ENCODE measurements at regions not wholly inside any gene's neighbourhood (a gene's known extent, or its start where the extent isn't known, plus 50 kb on each side); places are given as distances from the start of the nearest gene placed in this dataset.

DNA sequence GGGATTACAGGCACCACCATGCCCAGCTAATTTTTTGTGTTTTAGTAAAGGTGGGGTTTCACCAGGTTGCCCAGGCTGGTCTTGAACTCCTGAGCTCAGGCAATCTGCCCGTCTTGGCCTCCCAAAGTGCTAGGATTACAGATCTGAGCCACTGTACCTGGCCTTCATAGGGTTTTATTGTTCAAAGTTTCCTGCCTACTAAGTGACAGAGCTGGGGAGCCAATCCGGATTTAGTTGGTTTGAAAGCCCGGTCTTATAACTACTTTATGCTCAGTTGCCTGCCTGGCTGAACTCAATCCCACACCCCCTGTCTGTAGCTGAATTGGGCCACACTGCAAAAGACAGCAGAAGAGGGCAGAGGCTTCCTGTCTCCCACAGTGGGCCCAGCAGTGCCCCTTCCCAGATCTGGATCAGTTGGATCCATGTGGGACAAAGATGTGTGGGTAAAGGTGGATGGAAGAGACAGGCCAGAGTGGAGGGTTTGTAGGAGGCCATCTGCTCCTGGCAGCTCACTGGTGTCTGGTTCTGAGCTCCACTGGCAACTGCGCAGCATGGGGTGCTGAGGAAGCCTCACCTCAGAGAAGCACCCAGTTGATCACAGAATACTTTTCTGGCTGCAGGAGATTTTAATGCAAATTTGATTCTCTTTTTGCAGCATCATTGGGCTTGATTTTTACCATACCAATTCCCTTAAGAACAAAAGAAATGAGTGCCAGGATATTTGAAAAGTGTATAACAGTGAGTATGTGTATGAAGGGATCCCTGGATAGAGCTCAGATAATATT, 144.9 kb downstream of the DDX1 start:
- peaks cover 15% of the 10 kb centered on the region for H3K27me3 Mint-ChIP-seq
- no peaks in the 10 kb centered on the region for H3K36me3 Mint-ChIP-seq (ENCODE audit: low read depth)
- no peak overlapping the region for H3K27ac Mint-ChIP-seq
- no peak for DNase-seq
- H3K9me3 Mint-ChIP-seq, result peaks cover 6% of the 10 kb centered on the region
- intact Hi-C loops (cut with micrococcal nuclease), result no loop called here
- peaks cover 13% of the 10 kb centered on the region for H3K4me1 Mint-ChIP-seq
- ATAC-seq (ENCODE audit: low read depth), result no peak
- TF ChIP-seq, protein P1, sequence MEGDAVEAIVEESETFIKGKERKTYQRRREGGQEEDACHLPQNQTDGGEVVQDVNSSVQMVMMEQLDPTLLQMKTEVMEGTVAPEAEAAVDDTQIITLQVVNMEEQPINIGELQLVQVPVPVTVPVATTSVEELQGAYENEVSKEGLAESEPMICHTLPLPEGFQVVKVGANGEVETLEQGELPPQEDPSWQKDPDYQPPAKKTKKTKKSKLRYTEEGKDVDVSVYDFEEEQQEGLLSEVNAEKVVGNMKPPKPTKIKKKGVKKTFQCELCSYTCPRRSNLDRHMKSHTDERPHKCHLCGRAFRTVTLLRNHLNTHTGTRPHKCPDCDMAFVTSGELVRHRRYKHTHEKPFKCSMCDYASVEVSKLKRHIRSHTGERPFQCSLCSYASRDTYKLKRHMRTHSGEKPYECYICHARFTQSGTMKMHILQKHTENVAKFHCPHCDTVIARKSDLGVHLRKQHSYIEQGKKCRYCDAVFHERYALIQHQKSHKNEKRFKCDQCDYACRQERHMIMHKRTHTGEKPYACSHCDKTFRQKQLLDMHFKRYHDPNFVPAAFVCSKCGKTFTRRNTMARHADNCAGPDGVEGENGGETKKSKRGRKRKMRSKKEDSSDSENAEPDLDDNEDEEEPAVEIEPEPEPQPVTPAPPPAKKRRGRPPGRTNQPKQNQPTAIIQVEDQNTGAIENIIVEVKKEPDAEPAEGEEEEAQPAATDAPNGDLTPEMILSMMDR (IDR thresholded peaks at IDR 0.05), result no peak
- no peak overlapping the region for H3K4me3 Mint-ChIP-seq
- POLR2A ChIA-PET, result no interaction called here
- CTCF ChIA-PET, result no interaction called here

DNA sequence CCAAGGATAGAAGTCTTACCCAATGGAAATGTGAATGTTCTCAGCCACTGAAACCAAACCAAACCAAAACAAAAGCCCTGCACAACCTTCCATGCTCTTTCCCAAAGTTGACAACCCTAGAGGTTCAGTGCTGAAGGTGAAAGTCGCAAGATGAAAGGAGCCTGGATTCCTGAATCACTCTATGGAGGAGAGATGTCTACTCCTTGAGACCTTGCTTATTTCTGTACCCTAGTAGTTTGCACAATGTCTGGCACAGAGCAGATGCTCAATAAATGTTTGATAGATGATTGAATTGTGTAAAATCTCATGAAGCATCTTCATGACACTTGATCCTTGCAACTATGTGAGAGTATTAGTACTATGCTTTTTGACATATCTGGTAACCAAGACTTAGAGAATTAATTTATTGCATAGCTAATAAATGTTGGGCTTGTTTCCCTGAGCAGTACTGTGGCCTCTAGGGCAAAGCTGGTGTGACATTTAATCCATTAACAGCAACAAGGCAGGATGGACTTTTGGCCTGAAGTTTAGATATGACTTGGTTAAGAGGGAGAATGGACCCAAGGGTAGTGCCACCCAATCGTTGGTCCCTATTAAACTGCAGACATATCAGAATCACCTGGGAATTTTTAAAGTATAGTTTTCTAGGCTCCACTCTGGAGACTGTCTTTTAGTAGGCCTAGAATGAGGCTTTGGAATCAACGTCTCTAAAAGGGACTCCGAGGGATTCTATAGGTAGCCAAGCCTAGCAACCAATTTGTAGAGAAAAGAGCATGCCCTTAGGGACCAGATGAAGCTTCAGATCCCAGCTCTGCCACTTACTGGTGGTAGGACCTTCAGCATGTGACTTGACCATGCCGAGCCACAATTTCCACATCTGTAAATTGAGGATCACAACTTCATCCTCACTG, 145.9 kb downstream of the DDX1 start:
- intact Hi-C loops (cut with micrococcal nuclease), result no loop called here
- TF ChIP-seq, protein P1 (IDR thresholded peaks at IDR 0.05), result no peak
- DNase-seq, result no peak
- peaks cover 3% of the 10 kb centered on the region for H3K4me1 Mint-ChIP-seq
- H3K27me3 Mint-ChIP-seq, result peaks cover 17% of the 10 kb centered on the region
- H3K36me3 Mint-ChIP-seq (ENCODE audit: low read depth), result no peaks in the 10 kb centered on the region
- ChIA-PET POLR2A (no interaction called here), CTCF (no interaction called here)
- no peak for ATAC-seq (ENCODE audit: low read depth)
- H3K27ac Mint-ChIP-seq, result no peak overlapping the region
- no peak overlapping the region for H3K4me3 Mint-ChIP-seq
- peaks cover 7% of the 10 kb centered on the region for H3K9me3 Mint-ChIP-seq

DNA sequence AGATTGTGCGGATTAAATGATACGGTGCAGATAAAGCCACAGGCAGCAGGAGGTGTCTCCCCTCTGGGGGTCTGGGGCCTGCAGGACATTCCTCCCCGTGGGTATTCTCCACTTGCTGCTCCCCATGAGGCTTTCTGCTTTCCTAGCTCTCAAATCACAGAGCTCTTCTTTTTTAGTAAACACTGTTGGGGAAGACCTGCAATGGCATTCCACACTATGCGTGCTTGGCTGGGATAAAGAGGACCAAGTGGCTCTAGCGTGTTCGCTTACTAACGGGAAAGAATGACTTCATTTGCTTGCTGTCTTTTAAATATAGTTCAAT, 146.5 kb downstream of the DDX1 start:
- Mint-ChIP-seq H3K4me3 (no peak overlapping the region), H3K36me3 (ENCODE audit: low read depth) (no peaks in the 10 kb centered on the region), H3K27me3 (peaks cover 17% of the 10 kb centered on the region), H3K9me3 (peaks cover 7% of the 10 kb centered on the region), H3K4me1 (no peaks in the 10 kb centered on the region), H3K27ac (no peak overlapping the region)
- ChIA-PET POLR2A (no interaction called here), CTCF (no interaction called here)
- DNase-seq (no peak), ATAC-seq (ENCODE audit: low read depth) (no peak)
- TF ChIP-seq, protein P1 (IDR thresholded peaks at IDR 0.05), result no peak
- intact Hi-C loops (cut with micrococcal nuclease), result no loop called here

DNA sequence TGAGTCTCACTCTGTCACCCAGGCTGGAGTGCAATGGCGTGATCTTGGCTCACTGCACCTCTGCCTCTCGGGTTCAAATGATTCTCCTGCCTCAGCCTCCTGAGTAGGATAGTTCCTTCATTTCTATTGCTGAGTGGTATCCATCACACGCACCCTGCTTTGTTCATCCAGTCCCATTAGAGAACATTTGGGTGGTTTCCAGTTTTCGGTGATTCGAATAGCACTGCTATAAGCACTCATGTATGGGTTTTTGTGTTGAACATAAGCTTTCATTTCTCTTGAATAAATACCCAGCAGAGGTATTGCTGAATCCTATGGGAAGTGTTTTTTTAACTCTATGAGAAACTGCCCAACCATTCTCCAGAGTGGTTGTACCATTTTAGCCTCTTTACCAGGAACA, 147.3 kb downstream of the DDX1 start:
- POLR2A ChIA-PET, result no interaction called here
- no peak overlapping the region for H3K4me3 Mint-ChIP-seq
- intact Hi-C loops (cut with micrococcal nuclease), result no loop called here
- CTCF ChIA-PET, result no interaction called here
- DNase-seq (no peak), ATAC-seq (ENCODE audit: low read depth) (no peak)
- H3K9me3 Mint-ChIP-seq, result peaks cover 7% of the 10 kb centered on the region
- no peak overlapping the region for H3K27ac Mint-ChIP-seq
- peaks cover 17% of the 10 kb centered on the region for H3K27me3 Mint-ChIP-seq
- TF ChIP-seq, protein P1 (IDR thresholded peaks at IDR 0.05), result no peak
- no peaks in the 10 kb centered on the region for H3K36me3 Mint-ChIP-seq (ENCODE audit: low read depth)
- no peaks in the 10 kb centered on the region for H3K4me1 Mint-ChIP-seq

DNA sequence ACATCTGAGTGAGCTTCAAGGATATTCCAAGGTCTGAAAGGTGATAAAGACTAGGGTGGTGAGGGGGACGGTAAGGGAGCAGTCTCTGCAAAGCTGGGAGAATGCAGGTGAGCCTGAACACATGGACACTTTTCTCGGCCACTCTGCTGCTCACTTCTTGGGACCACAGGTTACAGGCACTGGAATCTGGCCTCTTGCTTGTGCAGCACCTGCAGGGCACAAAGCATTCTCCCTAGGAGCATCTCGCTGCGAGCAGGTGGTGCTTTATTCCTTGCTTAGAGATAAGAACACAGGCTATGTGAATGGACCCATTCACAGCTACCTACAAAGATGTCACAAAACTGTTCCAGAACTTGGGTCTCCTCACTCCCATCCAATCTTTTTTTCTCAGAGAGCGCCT, 153.2 kb downstream of the DDX1 start:
- ChIA-PET POLR2A (no interaction called here), CTCF (no interaction called here)
- H3K4me1 Mint-ChIP-seq, result no peaks in the 10 kb centered on the region
- H3K9me3 Mint-ChIP-seq, result peaks cover 2% of the 10 kb centered on the region
- H3K27ac Mint-ChIP-seq, result no peak overlapping the region
- ATAC-seq (ENCODE audit: low read depth), result no peak
- no peaks in the 10 kb centered on the region for H3K36me3 Mint-ChIP-seq (ENCODE audit: low read depth)
- TF ChIP-seq, protein P1 (IDR thresholded peaks at IDR 0.05), result no peak
- intact Hi-C loops (cut with micrococcal nuclease), result no loop called here
- H3K27me3 Mint-ChIP-seq, result peaks cover 20% of the 10 kb centered on the region
- DNase-seq, result no peak
- H3K4me3 Mint-ChIP-seq, result no peak overlapping the region

All from activated B cell treated with CpG ODN at 0.5 μM for 24 hours (primary cell).